GM21723 (cell line): ENCODE measurements at regions not wholly inside any gene's neighbourhood (a gene's known extent, or its start where the extent isn't known, plus 50 kb on each side); places are given as distances from the start of the nearest gene placed in this dataset.
"Not testable (repeated sequence)": the region's sequence is repeated elsewhere in the genome, so short reads cannot be mapped to it uniquely, and the experiment has no call there.

Experiments
- ATAC-seq: cut with Tn5 transposase; IDR thresholded peaks from one replicate; pipeline ENCODE4 v1.9.1; 2021; ENCODE audit warnings: mild to moderate bottlenecking, moderate library complexity; ENCODE audit not compliant: unreplicated experiment

- no peak for ATAC-seq
Observed at GRCh38 chr4:1531683-1532548, 125.7 kb upstream of the NKX1-1 start.

- no peak for ATAC-seq
Observed at GRCh38 chr4:1530356-1530755, 124.1 kb upstream of the NKX1-1 start.

DNA sequence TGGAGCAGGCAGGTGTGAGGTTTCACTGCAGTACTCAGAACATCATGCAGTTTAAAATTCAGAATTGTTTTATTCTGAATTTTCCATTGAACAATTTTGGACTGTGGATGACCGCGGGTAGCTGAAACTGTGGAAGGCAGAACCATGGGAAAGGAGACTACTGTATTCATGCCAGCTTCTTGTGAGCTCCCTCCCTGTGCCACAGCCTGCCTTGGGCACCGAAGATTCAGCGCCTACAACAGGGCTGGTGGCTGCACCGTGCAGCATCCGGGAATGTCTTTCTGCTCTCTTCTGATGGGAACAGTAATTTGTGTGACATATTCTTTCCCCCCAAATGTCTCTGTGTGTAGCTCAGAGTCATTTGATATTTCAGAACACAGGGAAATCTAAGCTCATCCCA, 118.5 kb upstream of the NKX1-1 start:
- ATAC-seq = no peak

DNA sequence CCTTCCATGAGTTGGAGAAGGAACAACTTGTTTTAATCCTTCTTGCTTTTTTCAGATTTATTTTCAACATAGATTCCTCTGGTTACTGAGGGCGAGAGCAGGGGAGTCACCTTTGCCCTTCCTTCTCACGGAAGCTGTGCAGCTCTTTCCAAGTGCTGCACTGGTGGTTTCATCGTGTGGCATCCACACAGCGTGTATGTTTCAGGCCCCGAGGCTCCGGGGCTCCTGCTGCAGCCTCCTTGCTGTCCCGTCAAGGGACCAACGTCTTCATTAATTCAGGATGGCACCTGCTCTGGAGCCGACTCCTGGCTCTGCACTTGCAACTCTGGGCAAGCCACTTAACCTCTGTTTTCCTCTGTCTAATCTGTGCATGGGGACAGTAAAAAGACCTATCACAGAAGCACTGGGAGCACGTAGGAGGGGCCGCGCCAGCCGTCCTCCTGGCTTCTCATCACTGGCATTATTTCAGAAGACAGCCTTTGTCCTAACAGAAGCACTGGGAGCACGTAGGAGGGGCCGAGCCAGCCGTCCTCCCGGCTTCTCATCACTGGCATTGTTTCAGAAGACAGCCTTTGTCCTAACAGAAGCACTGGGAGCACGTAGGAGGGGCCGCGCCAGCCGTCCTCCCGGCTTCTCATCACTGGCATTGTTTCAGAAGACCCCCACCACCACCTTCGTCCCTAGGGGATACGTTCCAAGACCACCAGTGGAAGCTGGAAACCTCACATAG, 117.8 kb upstream of the NKX1-1 start:
- ATAC-seq = no peak

DNA sequence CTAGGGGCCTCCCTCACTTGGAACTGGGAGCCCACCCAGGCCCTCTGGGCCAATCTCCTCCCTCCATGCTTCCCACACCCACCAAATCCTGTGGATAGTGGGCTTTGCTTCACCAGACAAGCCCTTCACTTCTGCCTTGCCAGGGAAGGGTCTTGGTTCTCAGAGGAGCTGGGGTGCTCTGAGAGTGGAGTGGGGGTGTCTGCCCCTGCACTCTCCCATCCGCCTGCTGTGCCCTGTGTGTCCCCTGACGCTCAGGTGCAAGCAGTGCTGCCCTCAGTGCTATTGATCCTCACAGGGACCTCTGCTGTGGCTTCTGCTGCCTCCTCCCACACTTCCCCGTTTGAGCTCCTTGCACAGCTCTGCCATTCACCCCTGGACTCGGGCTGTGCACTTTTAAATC, 117.3 kb upstream of the NKX1-1 start:
- no peak for ATAC-seq

DNA sequence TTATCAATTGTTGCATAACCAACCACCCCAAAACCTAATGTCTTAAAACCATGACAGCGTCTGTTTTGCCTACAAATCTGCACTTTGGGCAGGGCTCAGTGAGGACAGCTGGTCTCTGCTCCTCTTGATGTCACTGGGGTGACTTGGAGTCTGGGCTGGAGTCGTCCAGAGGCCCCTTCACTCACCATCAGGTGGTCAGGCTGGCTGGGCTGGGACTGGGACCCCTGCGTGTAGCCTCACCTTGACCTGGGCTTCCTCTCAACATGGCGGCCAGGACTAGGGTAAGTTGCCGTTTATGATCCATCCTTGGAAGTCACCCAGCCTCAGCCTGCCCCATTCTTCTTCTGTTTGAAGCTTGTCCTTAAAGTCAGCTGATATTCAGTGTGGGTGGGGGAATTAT, 116.8 kb upstream of the NKX1-1 start:
- no peak for ATAC-seq

DNA sequence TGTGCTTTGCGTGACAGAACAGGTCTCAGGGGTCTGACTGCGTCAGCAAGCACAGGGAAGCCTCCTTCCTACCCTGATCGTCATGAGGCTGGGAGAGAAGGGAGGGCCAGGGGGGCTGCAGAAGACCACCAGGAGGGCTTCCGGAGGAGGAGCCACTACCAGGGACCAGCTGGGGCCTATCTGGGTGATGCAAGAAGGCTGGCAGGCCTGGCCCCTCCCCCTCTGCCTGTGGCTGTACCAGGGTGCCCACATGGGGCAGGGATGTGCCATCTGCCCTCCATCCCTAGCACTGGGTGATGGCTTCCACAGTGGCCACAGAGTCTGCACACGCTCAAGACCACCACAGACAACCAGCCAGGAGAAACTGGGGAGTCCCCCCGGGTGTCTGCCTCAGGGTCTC, 116.4 kb upstream of the NKX1-1 start:
- ATAC-seq = no peak

DNA sequence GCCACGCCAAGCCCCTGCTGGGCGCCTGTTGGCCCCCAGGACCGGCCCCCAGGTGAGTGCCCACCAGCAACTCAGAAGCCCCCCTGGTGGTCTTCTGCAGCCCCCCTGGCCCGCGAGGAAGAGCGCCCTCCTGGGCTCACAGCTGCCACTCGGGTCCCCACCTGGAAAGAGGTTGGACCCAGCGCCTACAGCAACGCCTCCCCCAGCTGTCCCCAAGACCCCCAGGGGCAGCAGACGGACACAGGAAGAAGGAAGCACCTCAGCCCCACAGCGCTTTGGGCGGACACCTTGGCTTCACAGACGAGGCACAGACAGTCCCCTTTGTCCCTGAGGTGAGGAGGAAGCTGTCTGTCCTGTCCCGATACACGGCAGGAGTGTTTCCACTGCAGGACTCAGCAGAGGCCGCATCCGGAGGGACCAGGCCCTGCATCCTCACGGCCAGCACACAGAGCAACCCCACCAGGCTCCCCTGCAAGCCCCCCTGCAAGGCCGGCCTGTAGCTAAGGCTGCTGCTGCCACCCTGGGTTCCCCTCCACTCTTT, 115.6 kb upstream of the NKX1-1 start:
- no peak for ATAC-seq

GRCh38 chr4:1520795-1521576, 114.7 kb upstream of the NKX1-1 start:
- not testable (repeated sequence) for ATAC-seq

GRCh38 chr4:1519787-1520661, 113.8 kb upstream of the NKX1-1 start:
- no peak for ATAC-seq

DNA sequence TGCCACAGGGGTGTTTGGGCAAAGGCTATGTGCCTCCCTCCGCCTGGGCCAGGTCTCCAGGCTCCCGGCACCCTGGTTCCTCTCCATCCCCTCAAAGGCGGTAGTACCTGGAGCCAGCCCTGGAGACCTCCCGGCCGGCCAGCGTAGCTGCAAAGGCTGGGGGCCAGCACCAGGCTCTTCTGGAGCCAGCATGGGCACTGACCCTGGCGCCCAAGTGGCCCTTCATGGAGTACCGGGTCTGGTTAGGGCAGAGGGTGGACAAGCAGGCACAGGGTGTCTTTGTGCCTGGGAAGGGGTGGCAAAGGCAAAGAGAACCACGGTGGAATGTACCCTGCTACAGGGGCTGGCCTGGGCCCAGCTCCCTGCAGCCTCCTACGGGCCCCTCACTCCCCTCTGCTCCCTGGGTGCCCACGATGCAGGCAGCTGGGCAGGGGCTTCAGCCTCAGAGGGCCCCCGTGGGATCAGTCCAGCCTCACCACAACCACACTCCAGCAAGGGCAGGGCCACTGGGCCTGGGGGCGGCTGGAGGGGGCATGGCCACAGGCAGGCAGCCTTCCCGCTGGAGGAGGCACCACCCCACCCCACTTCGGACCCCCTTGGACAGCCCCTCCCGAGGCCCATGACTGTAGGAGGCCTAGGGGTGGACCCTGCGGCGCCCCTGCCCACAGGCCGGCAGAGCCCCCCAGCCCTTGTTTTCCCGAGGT, 112.9 kb upstream of the NKX1-1 start:
- no peak for ATAC-seq

- no peak for ATAC-seq
Observed at GRCh38 chr4:1517592-1518411, 111.6 kb upstream of the NKX1-1 start.

DNA sequence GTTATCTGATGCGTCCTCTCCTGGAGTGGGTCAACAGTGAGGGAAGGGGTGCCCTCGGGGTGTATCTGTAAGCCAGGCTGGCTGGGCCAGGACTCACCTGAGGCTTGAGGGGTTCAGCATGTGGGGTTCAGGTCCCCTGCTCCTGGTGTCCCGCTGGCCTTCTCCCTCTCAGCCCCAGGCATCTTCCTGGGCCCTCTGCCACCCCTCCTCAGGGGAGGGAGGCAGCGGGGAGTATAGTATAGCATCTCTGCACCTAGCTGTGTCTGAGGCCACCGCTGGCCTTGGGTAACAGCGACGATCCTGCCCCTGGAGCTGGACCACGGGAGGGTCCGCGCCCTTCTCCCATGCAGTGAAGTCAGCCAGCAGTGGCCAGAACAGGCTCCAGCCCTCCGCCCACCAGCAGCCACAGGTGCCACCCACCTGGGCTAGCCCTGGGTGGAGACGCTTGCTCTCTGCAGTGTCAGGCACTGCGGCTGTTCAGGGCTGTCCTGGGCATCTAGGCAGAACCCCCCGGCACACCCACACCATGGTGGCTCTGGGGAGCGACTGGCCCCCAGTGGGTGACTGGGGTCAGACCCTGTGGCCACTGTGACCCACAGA, 110.7 kb upstream of the NKX1-1 start:
- no peak for ATAC-seq

GRCh38 chr4:1516261-1516660, 110.0 kb upstream of the NKX1-1 start:
- no peak for ATAC-seq

DNA sequence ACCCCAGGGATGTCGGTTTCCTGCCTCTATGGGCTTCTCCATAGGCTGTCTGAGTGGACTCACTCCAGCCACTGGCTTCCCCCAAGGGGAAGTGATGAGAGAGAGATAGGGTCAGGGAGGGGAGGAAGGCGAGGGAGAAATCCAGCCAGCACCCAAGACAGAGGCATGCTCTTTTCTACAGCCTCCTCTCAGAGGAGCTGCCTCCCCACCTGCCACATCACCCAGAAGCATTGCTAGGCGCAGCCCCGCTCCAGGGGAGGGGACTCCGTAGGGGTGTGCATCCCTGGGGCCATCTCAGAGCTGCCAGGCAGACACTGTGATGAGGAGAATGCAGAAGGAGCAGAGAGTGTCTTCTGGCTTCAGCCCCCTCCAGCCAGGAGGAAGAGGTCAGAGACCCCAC, 109.5 kb upstream of the NKX1-1 start:
- no peak for ATAC-seq

- no peak for ATAC-seq
Observed at GRCh38 chr4:1515156-1515555, 108.9 kb upstream of the NKX1-1 start.

DNA sequence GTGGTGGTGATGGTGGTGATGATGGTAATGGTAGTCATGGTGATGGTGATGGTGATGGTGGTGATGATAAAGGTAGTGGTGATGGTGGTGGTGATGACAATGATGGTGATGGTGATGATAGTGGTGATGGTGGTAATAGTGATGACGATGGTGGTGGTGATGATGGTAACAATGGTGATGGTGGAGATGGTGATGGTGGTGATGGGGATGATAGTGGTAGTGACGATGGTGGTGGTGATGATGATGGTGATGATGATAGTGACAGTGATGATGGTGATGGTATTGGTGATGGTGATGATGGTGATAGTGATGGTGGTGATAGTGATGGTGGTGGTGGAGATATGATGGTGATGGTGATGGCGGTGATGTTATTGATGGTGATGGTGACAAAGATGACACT, 108.4 kb upstream of the NKX1-1 start:
- ATAC-seq = no peak

DNA sequence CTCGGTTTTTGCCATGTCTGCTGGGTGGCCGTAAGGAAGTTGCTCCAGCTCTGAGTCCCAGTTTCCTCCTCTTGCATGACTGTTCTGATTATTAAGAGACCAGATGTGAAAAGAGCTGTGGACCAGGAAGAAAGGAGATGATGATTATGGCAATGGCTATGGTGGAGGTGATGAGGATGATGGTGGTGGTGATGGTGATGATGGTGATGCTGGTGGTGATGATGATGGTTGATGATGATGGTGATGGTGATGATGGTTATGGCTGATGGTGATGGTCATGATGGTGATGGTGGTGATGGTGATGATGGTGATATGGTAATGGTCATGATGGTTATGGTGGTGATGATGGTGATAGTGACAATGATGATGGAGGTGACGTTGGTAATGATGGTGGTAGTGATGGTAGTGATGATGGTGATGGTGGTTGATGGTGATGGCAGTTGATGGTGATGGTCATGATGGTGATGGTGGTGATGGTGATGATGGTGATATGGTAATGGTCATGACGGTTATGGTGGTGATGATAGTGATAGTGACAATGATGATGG, 107.8 kb upstream of the NKX1-1 start:
- no peak for ATAC-seq
